Type B pancreatic cell (in vitro differentiated cells): ENCODE measurements at regions not wholly inside any gene's neighbourhood (a gene's known extent, or its start where the extent isn't known, plus 50 kb on each side); places are given as distances from the start of the nearest gene placed in this dataset.

Experiments
- DNase-seq: peaks from one replicate; pipeline ENCODE4 v3.0.0; 2021; ENCODE audit warnings: mixed read lengths; ENCODE audit not compliant: unreplicated experiment; ENCODE audit errors: extremely low spot score
- H3K27ac Mint-ChIP-seq: 2 replicates; pipeline ENCODE4 v1.8.0; 2021; ENCODE audit warnings: mild to moderate bottlenecking, mixed read lengths
- H3K27me3 Mint-ChIP-seq: 2 replicates; pipeline ENCODE4 v1.8.0; 2021; ENCODE audit warnings: mixed read lengths
- H3K36me3 Mint-ChIP-seq: 2 replicates; pipeline ENCODE4 v1.8.0; 2021; ENCODE audit warnings: mixed read lengths
- H3K4me1 Mint-ChIP-seq: one replicate; pipeline ENCODE4 v1.8.0; 2021; ENCODE audit warnings: mixed read lengths; ENCODE audit not compliant: unreplicated experiment
- H3K4me3 Mint-ChIP-seq: 2 replicates; pipeline ENCODE4 v1.8.0; 2021; ENCODE audit warnings: mild to moderate bottlenecking, mixed read lengths
- H3K9me3 Mint-ChIP-seq: 2 replicates; pipeline ENCODE4 v1.8.0; 2021; ENCODE audit warnings: mixed read lengths
- CTCF ChIP-seq: fragments of 200-600 bp; sonication (generic); conservative IDR thresholded peaks from 2 replicates; pipeline ENCODE4 v1.5.0; 2021; ENCODE audit warnings: antibody characterized with exemption, mild to moderate bottlenecking

GRCh38 chr16:65905331-65905730 lies 461.2 kb upstream of the CDH5 start:
- no peak for TF ChIP-seq CTCF
- Mint-ChIP-seq H3K27me3 (peaks cover 7% of the 10 kb centered on the region), H3K27ac (no peak overlapping the region), H3K9me3 (no peaks in the 10 kb centered on the region), H3K4me3 (no peak overlapping the region), H3K4me1 (peaks cover 20% of the 10 kb centered on the region), H3K36me3 (no peaks in the 10 kb centered on the region)
- DNase-seq: no peak

GRCh38 chr16:65896448-65897153 lies 469.9 kb upstream of the CDH5 start:
- Mint-ChIP-seq H3K36me3 (no peaks in the 10 kb centered on the region), H3K4me3 (no peak overlapping the region), H3K4me1 (peaks cover 1% of the 10 kb centered on the region), H3K27ac (no peak overlapping the region), H3K9me3 (peaks cover 5% of the 10 kb centered on the region), H3K27me3 (peaks cover 5% of the 10 kb centered on the region)
- no peak for TF ChIP-seq CTCF
- no peak for DNase-seq

- no peaks in the 10 kb centered on the region for H3K36me3 Mint-ChIP-seq
- H3K4me1 Mint-ChIP-seq: peaks cover 6% of the 10 kb centered on the region
- TF ChIP-seq CTCF: no peak
- H3K27ac Mint-ChIP-seq: no peak overlapping the region
- DNase-seq: no peak
- H3K9me3 Mint-ChIP-seq: peaks cover 5% of the 10 kb centered on the region
- H3K27me3 Mint-ChIP-seq: peaks cover 5% of the 10 kb centered on the region
- no peak overlapping the region for H3K4me3 Mint-ChIP-seq
Measured at GRCh38 chr16:65895906-65896305, 470.6 kb upstream of the CDH5 start.

GRCh38 chr16:65895486-65895885 lies 471.0 kb upstream of the CDH5 start:
- Mint-ChIP-seq H3K4me3 (no peak overlapping the region), H3K27me3 (peaks cover 5% of the 10 kb centered on the region), H3K9me3 (peaks cover 5% of the 10 kb centered on the region), H3K36me3 (no peaks in the 10 kb centered on the region), H3K4me1 (peaks cover 6% of the 10 kb centered on the region), H3K27ac (no peak overlapping the region)
- DNase-seq: no peak
- no peak for TF ChIP-seq CTCF

- Mint-ChIP-seq H3K4me3 (no peak overlapping the region), H3K9me3 (no peaks in the 10 kb centered on the region), H3K27ac (no peak overlapping the region), H3K4me1 (peaks cover 6% of the 10 kb centered on the region), H3K36me3 (no peaks in the 10 kb centered on the region), H3K27me3 (no peaks in the 10 kb centered on the region)
- no peak for DNase-seq
- no peak for TF ChIP-seq CTCF
Measured at GRCh38 chr16:65890203-65890602, 476.3 kb upstream of the CDH5 start.
